ENCODE measurements at regions not wholly inside any gene's neighbourhood (a gene's known extent, or its start where the extent isn't known, plus 50 kb on each side); places are given as distances from the start of the nearest gene placed in this dataset.

GRCh38 chr6:5946701-5947100, 60.0 kb downstream of the NRN1 start:
- no peak for ATAC-seq

- ATAC-seq: no peak
Observed at GRCh38 chr6:5946181-5946580, 60.5 kb downstream of the NRN1 start.

- ATAC-seq: no peak
Observed at GRCh38 chr6:5943591-5943990, 63.1 kb downstream of the NRN1 start.

GRCh38 chr6:5942591-5942990, 64.1 kb downstream of the NRN1 start:
- ATAC-seq: no peak

- ATAC-seq: no peak
Observed at GRCh38 chr6:5941188-5941587, 65.5 kb downstream of the NRN1 start.

- ATAC-seq: no peak
Observed at GRCh38 chr6:5938934-5939333, 67.8 kb downstream of the NRN1 start.

- ATAC-seq: no peak
Observed at GRCh38 chr6:5937936-5938706, 68.6 kb downstream of the NRN1 start.

GRCh38 chr6:5937169-5937909, 69.4 kb downstream of the NRN1 start:
- no peak for ATAC-seq

- no peak for ATAC-seq
Observed at GRCh38 chr6:5936631-5937030, 70.1 kb downstream of the NRN1 start.

GRCh38 chr6:5936140-5936539, 70.6 kb downstream of the NRN1 start:
- ATAC-seq: no peak

- ATAC-seq: no peak
Observed at GRCh38 chr6:5930968-5931367, 75.8 kb downstream of the NRN1 start.

- ATAC-seq: no peak
Observed at GRCh38 chr6:5930143-5930770, 76.5 kb downstream of the NRN1 start.

GRCh38 chr6:5923840-5924239, 82.9 kb downstream of the NRN1 start:
- no peak for ATAC-seq

GRCh38 chr6:5922230-5922629, 84.5 kb downstream of the NRN1 start:
- no peak for ATAC-seq

GRCh38 chr6:5909721-5910120, 97.0 kb downstream of the NRN1 start:
- no peak for ATAC-seq

GRCh38 chr6:5906842-5907241, 99.9 kb downstream of the NRN1 start:
- ATAC-seq: no peak

- ATAC-seq: no peak
Observed at GRCh38 chr6:5906340-5906670, 100.4 kb downstream of the NRN1 start.

- no peak for ATAC-seq
Observed at GRCh38 chr6:5905431-5906339, 101.0 kb downstream of the NRN1 start.

GRCh38 chr6:5904532-5904931, 102.2 kb downstream of the NRN1 start:
- no peak for ATAC-seq

GRCh38 chr6:5899216-5900045, 107.3 kb downstream of the NRN1 start:
- no peak for ATAC-seq

- ATAC-seq: no peak
Observed at GRCh38 chr6:5898563-5898962, 108.2 kb downstream of the NRN1 start.

- no peak for ATAC-seq
Observed at GRCh38 chr6:5898102-5898501, 108.6 kb downstream of the NRN1 start.
